ENCODE measurements at regions not wholly inside any gene's neighbourhood (a gene's known extent, or its start where the extent isn't known, plus 50 kb on each side); places are given as distances from the start of the nearest gene placed in this dataset.
"Not testable (repeated sequence)": the region's sequence is repeated elsewhere in the genome, so short reads cannot be mapped to it uniquely, and the experiment has no call there.

DNA sequence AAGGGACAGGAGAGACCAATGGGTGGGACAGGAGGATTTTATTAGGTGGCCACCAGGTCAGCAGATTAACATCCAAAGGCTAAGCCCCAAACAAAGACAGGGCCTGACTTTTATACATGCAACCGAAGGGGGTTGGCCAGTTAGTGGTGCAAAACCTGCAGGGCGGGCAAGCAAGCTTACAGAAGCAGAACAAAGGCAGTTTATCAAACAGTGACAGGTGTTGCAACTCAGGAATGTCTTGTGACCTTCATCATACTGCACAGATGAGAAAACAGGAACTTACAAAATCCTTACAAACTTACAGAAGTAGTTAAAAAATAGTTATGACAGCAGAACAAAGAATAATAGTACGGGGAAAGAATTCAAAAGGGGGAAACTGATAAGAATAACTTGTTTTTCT is 708.1 kb downstream of the GLUD2 start:
- Histone ChIP-seq H3K4ac (ENCODE audit: low read length) (no peak overlapping the region), H3K9me3 (replicated peaks in 1 of 2; ENCODE audit: control insufficient read depth in 2 of 2, insufficient read depth in 1 of 2, low read depth in 1 of 2, low read length in 2 of 2) (no peaks in the 10 kb centered on the region), H3K18ac (ENCODE audit: low read length) (no peak overlapping the region), H2BK12ac (ENCODE audit: low read length) (no peak overlapping the region), H3K4me1 (ENCODE audit: control insufficient read depth in 2 of 2, insufficient read depth in 1 of 2, low read depth in 1 of 2, low read length in 2 of 2) (no peaks in the 10 kb centered on the region), H3K27ac (replicated peaks; ENCODE audit: low read length) (no peak overlapping the region), H3K23ac (ENCODE audit: low read depth, low read length, poor library complexity) (no peak overlapping the region), H2BK15ac (ENCODE audit: low read length) (no peak overlapping the region), H2AFZ (ENCODE audit: low read length) (no peak overlapping the region), H2BK5ac (ENCODE audit: low read length) (no peak overlapping the region), H3K79me1 (ENCODE audit: low read depth, low read length) (no peaks in the 10 kb centered on the region), H3K14ac (ENCODE audit: low read length) (no peak overlapping the region), H3K9ac (ENCODE audit: low read depth, low read length, poor library complexity) (no peak overlapping the region), H3K4me2 (ENCODE audit: insufficient read depth, low read length, poor library complexity, severe bottlenecking) (no peak overlapping the region), H3K4me3 (ENCODE audit: low read length in 2 of 2) (no peak overlapping the region), H3K27me3 (ENCODE audit: control insufficient read depth in 3 of 3, insufficient read depth in 3 of 3, low read depth in 1 of 3, low read length in 3 of 3) (no peaks in the 10 kb centered on the region), H4K8ac (ENCODE audit: low read depth, low read length) (no peak overlapping the region), H2BK120ac (ENCODE audit: low read depth, low read length) (no peak overlapping the region), H3K36me3 (replicated peaks in 1 of 2; ENCODE audit: control insufficient read depth in 2 of 2, insufficient read depth in 2 of 2, low read length in 2 of 2) (no peaks in the 10 kb centered on the region), H4K91ac (ENCODE audit: low read depth, low read length, poor library complexity) (no peak overlapping the region), H2AK5ac (ENCODE audit: low read depth, low read length) (no peak overlapping the region)
- no CpG with 5 or more reads among the region's 3 CpGs for WGBS, 2 donors (ENCODE audit: extremely low coverage in 2 of 2, insufficient read length in 2 of 2, insufficient replicate concordance in 1 of 2)
- DNase-seq (ENCODE audit: low spot score): no peak

DNA sequence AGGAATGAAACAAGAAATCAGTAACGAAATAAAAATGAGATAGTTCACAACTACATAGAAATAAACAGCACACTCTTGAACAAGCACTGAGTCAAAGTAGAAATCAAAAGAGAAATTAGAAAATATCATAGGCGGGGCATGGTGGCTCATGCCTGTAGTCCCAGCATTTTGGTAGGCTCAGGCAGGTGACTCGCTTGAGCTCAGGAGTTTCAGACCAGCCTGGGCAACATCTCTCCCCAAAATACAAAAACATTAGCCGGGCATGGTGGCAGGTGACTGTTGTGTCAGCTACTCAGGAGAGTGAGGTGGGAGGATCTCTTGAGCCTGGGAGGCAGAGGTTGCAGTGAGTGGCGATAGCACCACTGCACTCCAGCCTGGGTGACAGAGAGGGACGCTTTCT is 714.4 kb downstream of the GLUD2 start:
- Histone ChIP-seq H3K4ac (ENCODE audit: low read length) (no peak overlapping the region), H2BK15ac (ENCODE audit: low read length) (no peak overlapping the region), H3K27ac (replicated peaks; ENCODE audit: low read length) (no peak overlapping the region), H3K4me1 (ENCODE audit: control insufficient read depth in 2 of 2, insufficient read depth in 1 of 2, low read depth in 1 of 2, low read length in 2 of 2) (no peaks in the 10 kb centered on the region), H3K36me3 (replicated peaks in 1 of 2; ENCODE audit: control insufficient read depth in 2 of 2, insufficient read depth in 2 of 2, low read length in 2 of 2) (no peaks in the 10 kb centered on the region), H2AK5ac (ENCODE audit: low read depth, low read length) (no peak overlapping the region), H3K4me2 (ENCODE audit: insufficient read depth, low read length, poor library complexity, severe bottlenecking) (no peak overlapping the region), H3K23ac (ENCODE audit: low read depth, low read length, poor library complexity) (no peak overlapping the region), H4K8ac (ENCODE audit: low read depth, low read length) (no peak overlapping the region), H2BK12ac (ENCODE audit: low read length) (no peak overlapping the region), H2AFZ (ENCODE audit: low read length) (no peak overlapping the region), H2BK120ac (ENCODE audit: low read depth, low read length) (no peak overlapping the region), H3K4me3 (ENCODE audit: low read length in 2 of 2) (no peak overlapping the region), H3K14ac (ENCODE audit: low read length) (no peak overlapping the region), H3K79me1 (ENCODE audit: low read depth, low read length) (no peaks in the 10 kb centered on the region), H3K9ac (ENCODE audit: low read depth, low read length, poor library complexity) (no peak overlapping the region), H4K91ac (ENCODE audit: low read depth, low read length, poor library complexity) (no peak overlapping the region), H3K9me3 (replicated peaks in 1 of 2; ENCODE audit: control insufficient read depth in 2 of 2, insufficient read depth in 1 of 2, low read depth in 1 of 2, low read length in 2 of 2) (no peaks in the 10 kb centered on the region), H3K27me3 (ENCODE audit: control insufficient read depth in 3 of 3, insufficient read depth in 3 of 3, low read depth in 1 of 3, low read length in 3 of 3) (no peaks in the 10 kb centered on the region), H2BK5ac (ENCODE audit: low read length) (no peak overlapping the region), H3K18ac (ENCODE audit: low read length) (no peak overlapping the region)
- WGBS, 2 donors (ENCODE audit: extremely low coverage in 2 of 2, insufficient read length in 2 of 2, insufficient replicate concordance in 1 of 2): no CpG with 5 or more reads among the region's 6 CpGs
- DNase-seq (ENCODE audit: low spot score): no peak

DNA sequence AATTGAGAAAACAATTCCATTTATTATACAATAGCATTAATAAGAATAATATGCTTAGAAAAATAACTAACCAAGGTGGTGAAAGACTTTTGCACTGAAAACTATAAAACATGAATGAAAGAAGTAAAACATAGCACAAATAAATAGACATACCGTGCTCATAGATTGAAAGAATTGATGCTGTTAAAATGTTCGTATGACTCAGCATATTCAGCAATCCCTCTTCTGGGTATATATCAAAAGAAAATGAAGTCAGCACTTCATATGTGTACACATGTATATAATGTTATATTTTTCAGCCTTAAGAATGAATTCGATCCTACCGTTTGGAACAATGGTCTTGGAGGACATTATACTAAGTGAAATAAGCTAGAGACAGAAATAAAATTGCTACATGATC is 716.3 kb downstream of the GLUD2 start:
- Histone ChIP-seq H2AFZ (ENCODE audit: low read length) (no peak overlapping the region), H2BK12ac (ENCODE audit: low read length) (no peak overlapping the region), H3K36me3 (replicated peaks in 1 of 2; ENCODE audit: control insufficient read depth in 2 of 2, insufficient read depth in 2 of 2, low read length in 2 of 2) (no peaks in the 10 kb centered on the region), H3K27ac (replicated peaks; ENCODE audit: low read length) (no peak overlapping the region), H2BK5ac (ENCODE audit: low read length) (no peak overlapping the region), H3K23ac (ENCODE audit: low read depth, low read length, poor library complexity) (no peak overlapping the region), H3K27me3 (ENCODE audit: control insufficient read depth in 3 of 3, insufficient read depth in 3 of 3, low read depth in 1 of 3, low read length in 3 of 3) (no peaks in the 10 kb centered on the region), H3K14ac (ENCODE audit: low read length) (no peak overlapping the region), H2BK120ac (ENCODE audit: low read depth, low read length) (no peak overlapping the region), H3K18ac (ENCODE audit: low read length) (no peak overlapping the region), H3K4ac (ENCODE audit: low read length) (no peak overlapping the region), H3K9ac (ENCODE audit: low read depth, low read length, poor library complexity) (no peak overlapping the region), H4K8ac (ENCODE audit: low read depth, low read length) (no peak overlapping the region), H3K4me3 (ENCODE audit: low read length in 2 of 2) (no peak overlapping the region), H2AK5ac (ENCODE audit: low read depth, low read length) (no peak overlapping the region), H3K9me3 (replicated peaks in 1 of 2; ENCODE audit: control insufficient read depth in 2 of 2, insufficient read depth in 1 of 2, low read depth in 1 of 2, low read length in 2 of 2) (no peaks in the 10 kb centered on the region), H4K91ac (ENCODE audit: low read depth, low read length, poor library complexity) (no peak overlapping the region), H3K4me1 (ENCODE audit: control insufficient read depth in 2 of 2, insufficient read depth in 1 of 2, low read depth in 1 of 2, low read length in 2 of 2) (no peaks in the 10 kb centered on the region), H3K79me1 (ENCODE audit: low read depth, low read length) (no peaks in the 10 kb centered on the region), H2BK15ac (ENCODE audit: low read length) (no peak overlapping the region), H3K4me2 (ENCODE audit: insufficient read depth, low read length, poor library complexity, severe bottlenecking) (no peak overlapping the region)
- no CpG with 5 or more reads among the region's 4 CpGs for WGBS, 2 donors (ENCODE audit: extremely low coverage in 2 of 2, insufficient read length in 2 of 2, insufficient replicate concordance in 1 of 2)
- DNase-seq (ENCODE audit: low spot score): no peak

DNA sequence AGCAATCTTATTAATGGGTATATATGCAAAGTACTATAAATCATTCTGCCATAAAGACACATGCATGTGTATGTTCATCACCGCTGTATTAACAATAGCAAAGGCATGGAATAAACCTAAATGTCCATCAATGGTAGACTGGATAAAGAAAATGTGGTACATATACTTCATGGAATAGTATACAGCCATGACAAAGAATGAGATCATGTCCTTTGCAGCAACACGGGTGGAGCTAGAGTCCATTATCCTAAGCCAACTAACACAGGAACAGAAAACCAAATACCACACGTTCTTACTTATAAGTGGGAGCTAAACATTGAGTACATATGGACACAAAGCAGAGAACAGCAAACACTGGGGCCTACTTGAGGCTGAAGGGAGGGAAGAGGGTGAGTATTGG is 720.8 kb downstream of the GLUD2 start:
- H4K8ac ChIP-seq (ENCODE audit: low read depth, low read length); H3K9ac ChIP-seq (ENCODE audit: low read depth, low read length, poor library complexity); H3K27ac ChIP-seq (replicated peaks; ENCODE audit: low read length); H3K23ac ChIP-seq (ENCODE audit: low read depth, low read length, poor library complexity); H3K79me1 ChIP-seq (ENCODE audit: low read depth, low read length); H2BK15ac ChIP-seq (ENCODE audit: low read length); DNase-seq (ENCODE audit: low spot score); H3K4ac ChIP-seq (ENCODE audit: low read length); H3K27me3 ChIP-seq (ENCODE audit: control insufficient read depth in 3 of 3, insufficient read depth in 3 of 3, low read depth in 1 of 3, low read length in 3 of 3); H3K9me3 ChIP-seq (replicated peaks in 1 of 2; ENCODE audit: control insufficient read depth in 2 of 2, insufficient read depth in 1 of 2, low read depth in 1 of 2, low read length in 2 of 2); H2BK12ac ChIP-seq (ENCODE audit: low read length); H2AFZ ChIP-seq (ENCODE audit: low read length); H2BK120ac ChIP-seq (ENCODE audit: low read depth, low read length); H3K4me1 ChIP-seq (ENCODE audit: control insufficient read depth in 2 of 2, insufficient read depth in 1 of 2, low read depth in 1 of 2, low read length in 2 of 2); H3K14ac ChIP-seq (ENCODE audit: low read length); H4K91ac ChIP-seq (ENCODE audit: low read depth, low read length, poor library complexity); H2BK5ac ChIP-seq (ENCODE audit: low read length); H2AK5ac ChIP-seq (ENCODE audit: low read depth, low read length); H3K4me2 ChIP-seq (ENCODE audit: insufficient read depth, low read length, poor library complexity, severe bottlenecking); H3K4me3 ChIP-seq (ENCODE audit: low read length in 2 of 2); H3K18ac ChIP-seq (ENCODE audit: low read length); H3K36me3 ChIP-seq (replicated peaks in 1 of 2; ENCODE audit: control insufficient read depth in 2 of 2, insufficient read depth in 2 of 2, low read length in 2 of 2): not testable (repeated sequence)
- no CpG with 5 or more reads among the region's 3 CpGs for WGBS, 2 donors (ENCODE audit: extremely low coverage in 2 of 2, insufficient read length in 2 of 2, insufficient replicate concordance in 1 of 2)
